ENCODE measurements at regions not wholly inside any gene's neighbourhood (a gene's known extent, or its start where the extent isn't known, plus 50 kb on each side); places are given as distances from the start of the nearest gene placed in this dataset.

GRCh38 chr6:65771946-65772345 lies 64.9 kb upstream of the EYS start:
- TF ChIP-seq CTCF (IDR thresholded peaks at IDR 0.05; ENCODE audit: low read length, missing control alignments), result no peak
- no peak for DNase-seq (ENCODE audit: low read depth)
- no peak overlapping the region for H3K4me3 ChIP-seq (replicated peaks; ENCODE audit: low read depth, low read length)

- DNase-seq (ENCODE audit: low read depth), result no peak
- no peak for TF ChIP-seq CTCF (IDR thresholded peaks at IDR 0.05; ENCODE audit: low read length, missing control alignments)
- no peak overlapping the region for H3K4me3 ChIP-seq (replicated peaks; ENCODE audit: low read depth, low read length)
Measured at GRCh38 chr6:65761890-65762289, 54.9 kb upstream of the EYS start.

GRCh38 chr6:65760285-65760684 lies 53.3 kb upstream of the EYS start:
- no peak for DNase-seq (ENCODE audit: low read depth)
- TF ChIP-seq CTCF (IDR thresholded peaks at IDR 0.05; ENCODE audit: low read length, missing control alignments), result no peak
- H3K4me3 ChIP-seq (replicated peaks; ENCODE audit: low read depth, low read length), result no peak overlapping the region

All from fibroblast of pulmonary artery (primary cell).